ENCODE measurements at regions not wholly inside any gene's neighbourhood (a gene's known extent, or its start where the extent isn't known, plus 50 kb on each side); places are given as distances from the start of the nearest gene placed in this dataset.

- no peak overlapping the region for H3K27ac ChIP-seq
- no peak for TF ChIP-seq CTCF (conservative IDR thresholded peaks at IDR 0.05)
Measured at GRCh38 chr2:186255823-186256222, 230.2 kb upstream of the ZC3H15 start.

GRCh38 chr2:186256540-186256939 is 229.5 kb upstream of the ZC3H15 start:
- H3K27ac ChIP-seq, result no peak overlapping the region
- TF ChIP-seq CTCF (conservative IDR thresholded peaks at IDR 0.05), result peak; percentile 73

GRCh38 chr2:186263673-186264250 is 222.3 kb upstream of the ZC3H15 start:
- no peak for TF ChIP-seq CTCF (conservative IDR thresholded peaks at IDR 0.05)

GRCh38 chr2:186269536-186269935 is 216.5 kb upstream of the ZC3H15 start:
- no peak for TF ChIP-seq CTCF (conservative IDR thresholded peaks at IDR 0.05)
- no peak overlapping the region for H3K27ac ChIP-seq

More at GRCh38 chr2:186263673-186264250, 222.3 kb upstream of the ZC3H15 start:
- no peak overlapping the region for H3K27ac ChIP-seq

GRCh38 chr2:186273953-186274352 is 212.1 kb upstream of the ZC3H15 start:
- TF ChIP-seq CTCF (conservative IDR thresholded peaks at IDR 0.05), result no peak
- H3K27ac ChIP-seq, result no peak overlapping the region

- TF ChIP-seq CTCF (conservative IDR thresholded peaks at IDR 0.05), result no peak
- no peak overlapping the region for H3K27ac ChIP-seq
Measured at GRCh38 chr2:186274936-186275575, 211.0 kb upstream of the ZC3H15 start.

GRCh38 chr2:186276909-186277308 is 209.2 kb upstream of the ZC3H15 start:
- no peak overlapping the region for H3K27ac ChIP-seq
- TF ChIP-seq CTCF (conservative IDR thresholded peaks at IDR 0.05), result no peak

All from VCaP (cell line).